Activated CD4-positive, alpha-beta T cell treated with anti-CD3 and anti-CD28 coated beads, Interleukin-2, amount 50 U/mL, for 1 hour (primary cell): ENCODE measurements at regions not wholly inside any gene's neighbourhood (a gene's known extent, or its start where the extent isn't known, plus 50 kb on each side); places are given as distances from the start of the nearest gene placed in this dataset.

Experiments used
- DNase-seq: peaks from one replicate; pipeline ENCODE4 v3.0.0-alpha.2; 2020

- no peak for DNase-seq
Measured at GRCh38 chr3:111359261-111360030, 182.6 kb upstream of the CD96 start.

- no peak for DNase-seq
Measured at GRCh38 chr3:111362381-111363009, 179.5 kb upstream of the CD96 start.

- no peak for DNase-seq
Measured at GRCh38 chr3:111366515-111366914, 175.5 kb upstream of the CD96 start.

- DNase-seq: no peak
Measured at GRCh38 chr3:111368056-111368455, 173.9 kb upstream of the CD96 start.

- DNase-seq: no peak
Measured at GRCh38 chr3:111369958-111370357, 172.0 kb upstream of the CD96 start.

GRCh38 chr3:111373239-111373638, 168.8 kb upstream of the CD96 start:
- DNase-seq: no peak

- no peak for DNase-seq
Measured at GRCh38 chr3:111373861-111374260, 168.1 kb upstream of the CD96 start.

- no peak for DNase-seq
Measured at GRCh38 chr3:111385971-111386495, 156.0 kb upstream of the CD96 start.

GRCh38 chr3:111392894-111393398, 149.1 kb upstream of the CD96 start:
- peak; percentile 5 for DNase-seq

GRCh38 chr3:111412656-111413055, 129.3 kb upstream of the CD96 start:
- no peak for DNase-seq

- DNase-seq: no peak
Measured at GRCh38 chr3:111414531-111414930, 127.5 kb upstream of the CD96 start.

GRCh38 chr3:111415018-111415417, 127.0 kb upstream of the CD96 start:
- DNase-seq: no peak

GRCh38 chr3:111418391-111418790, 123.6 kb upstream of the CD96 start:
- no peak for DNase-seq

GRCh38 chr3:111428301-111428700, 113.7 kb upstream of the CD96 start:
- DNase-seq: no peak

GRCh38 chr3:111434941-111435622, 106.9 kb upstream of the CD96 start:
- DNase-seq: no peak

- no peak for DNase-seq
Measured at GRCh38 chr3:111438283-111438682, 103.7 kb upstream of the CD96 start.

- DNase-seq: no peak
Measured at GRCh38 chr3:111454551-111454950, 87.4 kb upstream of the CD96 start.

GRCh38 chr3:111465081-111465670, 76.8 kb upstream of the CD96 start:
- no peak for DNase-seq

GRCh38 chr3:111470032-111470431, 72.0 kb upstream of the CD96 start:
- DNase-seq: no peak

- DNase-seq: no peak
Measured at GRCh38 chr3:111471831-111472230, 70.2 kb upstream of the CD96 start.

GRCh38 chr3:111472556-111472955, 69.4 kb upstream of the CD96 start:
- no peak for DNase-seq

- DNase-seq: no peak
Measured at GRCh38 chr3:111473550-111473949, 68.4 kb upstream of the CD96 start.

- no peak for DNase-seq
Measured at GRCh38 chr3:111476701-111477100, 65.3 kb upstream of the CD96 start.
